ENCODE measurements at regions not wholly inside any gene's neighbourhood (a gene's known extent, or its start where the extent isn't known, plus 50 kb on each side); places are given as distances from the start of the nearest gene placed in this dataset.
"Not testable (repeated sequence)": the region's sequence is repeated elsewhere in the genome, so short reads cannot be mapped to it uniquely, and the experiment has no call there.

DNA sequence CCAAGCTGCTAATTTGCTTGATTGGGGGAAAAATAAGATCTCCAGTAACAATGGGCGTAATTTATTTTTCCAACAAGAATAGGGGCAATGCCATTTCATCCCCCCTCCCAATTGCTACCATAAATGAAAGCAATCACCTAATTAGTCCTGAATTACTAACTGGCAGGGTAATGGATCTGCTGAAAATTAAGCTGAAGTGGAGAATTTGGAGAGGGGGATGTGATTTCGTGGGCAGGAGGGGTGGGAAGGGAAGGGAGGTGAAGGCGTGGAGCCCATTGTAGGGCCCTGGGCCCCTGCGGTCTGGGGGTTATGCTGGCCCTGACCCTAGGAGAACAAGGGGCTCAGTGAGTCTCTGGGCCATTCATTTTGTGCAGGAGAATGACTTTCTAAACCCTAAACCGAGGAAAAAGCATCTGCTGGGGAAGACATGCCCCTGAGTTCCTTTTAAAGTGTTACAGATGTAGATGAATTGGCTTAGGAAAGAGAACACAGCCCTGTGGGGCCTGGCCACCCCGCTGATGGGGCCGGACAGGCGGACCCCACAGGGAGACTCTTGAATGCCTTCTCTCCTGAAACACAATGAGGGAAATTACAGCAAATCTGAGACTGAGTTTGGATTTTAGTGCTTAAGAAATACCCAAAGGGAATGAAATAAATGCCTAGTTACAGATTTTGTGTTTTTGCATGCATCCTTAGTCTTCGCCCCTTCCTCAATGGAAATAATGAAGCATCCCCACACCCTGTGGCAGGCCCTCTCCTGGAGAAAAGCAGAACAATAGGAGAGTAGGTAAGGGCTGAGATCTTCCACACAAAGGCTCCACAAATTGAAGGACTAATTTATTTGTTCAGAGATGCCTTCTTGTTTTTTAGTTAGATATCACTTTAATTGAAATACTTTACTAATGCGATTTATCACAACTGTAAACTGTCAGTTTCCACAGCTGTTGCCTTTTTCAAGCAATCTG is 143.2 kb downstream of the PSAT1 start:
- in situ Hi-C loops (cut with MboI; ENCODE audit: low sequenced_read_pairs, unreplicated experiment): no loop called here
- TF ChIP-seq, protein P1, sequence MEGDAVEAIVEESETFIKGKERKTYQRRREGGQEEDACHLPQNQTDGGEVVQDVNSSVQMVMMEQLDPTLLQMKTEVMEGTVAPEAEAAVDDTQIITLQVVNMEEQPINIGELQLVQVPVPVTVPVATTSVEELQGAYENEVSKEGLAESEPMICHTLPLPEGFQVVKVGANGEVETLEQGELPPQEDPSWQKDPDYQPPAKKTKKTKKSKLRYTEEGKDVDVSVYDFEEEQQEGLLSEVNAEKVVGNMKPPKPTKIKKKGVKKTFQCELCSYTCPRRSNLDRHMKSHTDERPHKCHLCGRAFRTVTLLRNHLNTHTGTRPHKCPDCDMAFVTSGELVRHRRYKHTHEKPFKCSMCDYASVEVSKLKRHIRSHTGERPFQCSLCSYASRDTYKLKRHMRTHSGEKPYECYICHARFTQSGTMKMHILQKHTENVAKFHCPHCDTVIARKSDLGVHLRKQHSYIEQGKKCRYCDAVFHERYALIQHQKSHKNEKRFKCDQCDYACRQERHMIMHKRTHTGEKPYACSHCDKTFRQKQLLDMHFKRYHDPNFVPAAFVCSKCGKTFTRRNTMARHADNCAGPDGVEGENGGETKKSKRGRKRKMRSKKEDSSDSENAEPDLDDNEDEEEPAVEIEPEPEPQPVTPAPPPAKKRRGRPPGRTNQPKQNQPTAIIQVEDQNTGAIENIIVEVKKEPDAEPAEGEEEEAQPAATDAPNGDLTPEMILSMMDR (IDR thresholded peaks at IDR 0.05; ENCODE audit: borderline replicate concordance, control extremely low read depth, extremely low read depth, insufficient read depth, missing control alignments): no peak
- no peak for DNase-seq (ENCODE audit: low spot score)

DNA sequence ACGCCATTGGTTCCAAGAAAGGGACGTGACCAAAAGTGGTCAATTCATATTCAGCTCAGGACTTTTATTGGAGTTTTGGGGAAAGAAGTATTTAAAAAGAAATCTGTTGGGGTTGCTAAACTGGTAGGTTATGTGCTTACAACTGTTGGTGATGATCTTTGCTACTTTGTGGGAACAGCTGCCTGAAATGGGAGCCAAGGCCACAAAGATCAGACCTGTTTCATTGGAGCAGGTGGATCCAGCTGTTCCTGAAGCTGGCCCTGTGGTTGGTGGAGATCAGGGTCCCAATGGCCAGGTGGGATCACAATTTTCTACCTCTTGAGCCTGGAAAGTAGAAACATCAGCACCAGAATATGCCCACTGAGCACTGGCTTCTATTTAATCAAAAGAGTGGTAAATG is 144.5 kb downstream of the PSAT1 start:
- TF ChIP-seq, protein P1 (IDR thresholded peaks at IDR 0.05; ENCODE audit: borderline replicate concordance, control extremely low read depth, extremely low read depth, insufficient read depth, missing control alignments): no peak
- in situ Hi-C loops (cut with MboI; ENCODE audit: low sequenced_read_pairs, unreplicated experiment): no loop called here

DNA sequence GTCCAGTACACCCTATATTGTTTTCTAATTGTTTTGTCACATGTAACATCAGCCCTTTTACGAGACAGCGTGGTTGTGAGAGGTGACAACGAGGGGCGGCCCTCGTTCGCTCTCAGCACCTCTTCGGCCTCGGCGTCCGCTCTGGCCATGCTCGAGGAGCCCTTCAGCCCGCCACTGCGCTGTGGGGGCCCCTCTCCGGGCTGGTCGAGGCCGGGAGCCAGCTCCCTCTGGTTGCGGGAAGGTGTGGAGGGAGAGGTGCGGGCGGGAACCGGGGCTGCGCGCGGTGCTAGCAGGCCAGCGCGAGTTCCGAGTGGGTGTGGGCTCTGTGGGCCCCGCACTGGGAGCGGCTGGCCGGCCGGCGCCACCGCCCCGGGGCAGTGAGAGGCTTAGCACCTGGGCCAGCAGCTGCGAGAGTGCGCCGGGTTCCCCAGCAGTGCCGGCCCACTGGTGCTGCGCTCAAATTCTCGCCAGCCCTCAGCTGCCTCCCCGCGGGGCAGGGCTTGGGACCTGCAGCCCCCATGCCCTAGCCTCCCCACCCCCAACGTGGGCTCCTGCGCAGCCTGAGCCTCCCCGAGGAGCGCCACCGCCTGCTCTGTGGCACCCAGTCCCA is 145.0 kb downstream of the PSAT1 start:
- TF ChIP-seq, protein P1 (IDR thresholded peaks at IDR 0.05; ENCODE audit: borderline replicate concordance, control extremely low read depth, extremely low read depth, insufficient read depth, missing control alignments): no peak
- no peak for DNase-seq (ENCODE audit: low spot score)
- in situ Hi-C loops (cut with MboI; ENCODE audit: low sequenced_read_pairs, unreplicated experiment): no loop called here

More for the DNA sequence above, 144.5 kb downstream of the PSAT1 start:
- no peak for DNase-seq (ENCODE audit: low spot score)

DNA sequence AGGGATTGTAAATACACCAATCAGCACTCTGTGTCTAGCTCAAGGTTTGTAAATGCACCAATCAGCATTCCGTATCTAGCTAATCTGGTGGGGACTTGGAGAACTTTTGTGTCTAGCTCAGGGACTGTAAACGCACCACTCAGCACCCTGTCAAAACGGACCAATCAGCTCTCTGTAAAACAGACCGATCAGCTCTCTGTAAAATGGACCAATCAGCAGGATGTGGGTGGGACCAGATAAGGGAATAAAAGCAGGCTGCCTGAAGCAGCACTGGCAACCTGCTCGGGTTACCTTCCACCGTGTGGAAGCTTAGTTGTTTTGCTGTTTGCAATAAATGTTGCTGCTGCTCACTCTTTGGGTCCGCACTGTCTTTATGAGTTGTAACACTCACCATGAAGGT is 145.7 kb downstream of the PSAT1 start:
- in situ Hi-C loops (cut with MboI; ENCODE audit: low sequenced_read_pairs, unreplicated experiment); DNase-seq (ENCODE audit: low spot score): not testable (repeated sequence)

DNA sequence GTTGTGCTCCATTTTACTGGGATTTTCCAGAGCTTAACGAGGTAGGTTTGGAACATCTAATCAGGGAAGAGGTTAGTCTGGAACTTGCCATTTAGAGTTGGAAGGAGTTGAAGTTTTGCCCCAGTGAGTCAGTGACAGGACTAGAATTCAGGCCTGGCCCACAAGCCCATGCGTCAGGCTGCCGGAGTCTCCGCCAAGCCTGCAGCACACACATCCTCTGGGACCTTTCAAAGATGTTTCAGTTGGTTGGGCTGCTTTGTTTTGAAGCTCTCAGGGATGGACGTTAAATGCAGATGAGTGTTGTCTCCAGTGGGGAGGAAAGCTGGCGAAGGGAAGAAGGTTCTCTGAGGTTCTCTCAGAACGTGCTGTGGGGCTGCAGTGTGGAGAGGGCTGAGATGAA is 147.0 kb downstream of the PSAT1 start:
- in situ Hi-C loops (cut with MboI; ENCODE audit: low sequenced_read_pairs, unreplicated experiment): no loop called here
- TF ChIP-seq, protein P1 (IDR thresholded peaks at IDR 0.05; ENCODE audit: borderline replicate concordance, control extremely low read depth, extremely low read depth, insufficient read depth, missing control alignments): no peak

DNA sequence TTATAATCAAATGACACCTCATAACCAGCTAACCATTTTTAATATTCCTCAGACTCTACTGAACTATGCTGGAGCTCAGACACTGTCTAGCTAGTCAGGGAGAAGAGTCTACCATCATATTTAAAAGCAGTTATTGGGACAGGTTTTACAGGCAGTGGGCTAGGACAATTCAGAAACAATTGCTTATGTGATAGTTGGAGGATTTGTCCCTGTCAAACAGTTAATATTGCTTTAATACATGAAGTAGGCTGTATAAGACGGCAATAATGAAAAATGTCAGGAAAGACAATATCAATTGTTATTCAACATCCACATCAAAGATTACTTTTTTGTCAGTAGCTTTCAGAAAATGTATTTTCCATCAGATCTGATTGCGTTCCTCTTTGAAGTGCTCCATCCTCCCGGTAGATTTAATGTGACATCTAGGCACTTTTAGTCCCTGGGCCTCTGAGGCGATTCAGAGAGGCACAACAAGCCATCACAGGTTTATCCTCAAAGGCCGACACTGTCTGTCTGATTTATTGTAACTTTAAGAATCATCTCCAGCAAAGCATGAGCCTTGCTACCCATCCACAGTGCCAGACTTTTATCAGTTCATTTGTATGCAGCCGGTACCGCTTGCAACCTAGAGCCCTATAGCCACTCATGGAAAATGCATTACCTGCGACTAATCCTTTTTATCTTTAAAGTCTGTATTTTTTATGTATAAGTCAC is 152.2 kb downstream of the PSAT1 start:
- DNase-seq (ENCODE audit: low spot score): no peak
- in situ Hi-C loops (cut with MboI; ENCODE audit: low sequenced_read_pairs, unreplicated experiment): no loop called here
- TF ChIP-seq, protein P1 (IDR thresholded peaks at IDR 0.05; ENCODE audit: borderline replicate concordance, control extremely low read depth, extremely low read depth, insufficient read depth, missing control alignments): no peak

More for the DNA sequence above, 147.0 kb downstream of the PSAT1 start:
- DNase-seq (ENCODE audit: low spot score): no peak
